Hepatocyte (in vitro differentiated cells): ENCODE measurements at regions not wholly inside any gene's neighbourhood (a gene's known extent, or its start where the extent isn't known, plus 50 kb on each side); places are given as distances from the start of the nearest gene placed in this dataset.

Experiments
- CTCF ChIP-seq: fragments of 200-600 bp; sonication (generic); IDR thresholded peaks from 2 replicates; pipeline ENCODE4 v1.5.1; 2016; ENCODE audit warnings: antibody characterized with exemption, mild to moderate bottlenecking; ENCODE audit not compliant: poor library complexity
- EZH2 ChIP-seq: fragments of 200-600 bp; sonication (generic); IDR thresholded peaks from 2 replicates; pipeline ENCODE4 v1.6.1; 2016; ENCODE audit warnings: antibody characterized with exemption, mild to moderate bottlenecking, borderline replicate concordance
- EZH2phosphoT487 ChIP-seq: fragments of 200-600 bp; sonication (generic); IDR thresholded peaks from one replicate; pipeline ENCODE4 v1.6.1; 2018; ENCODE audit warnings: antibody characterized with exemption, mild to moderate bottlenecking, low read depth, moderate library complexity; ENCODE audit not compliant: unreplicated experiment, severe bottlenecking

GRCh38 chr4:188620608-188621007 lies 481.4 kb downstream of the TRIML1 start:
- no peak for TF ChIP-seq EZH2phosphoT487
- no peak for TF ChIP-seq CTCF
- no peak for TF ChIP-seq EZH2
